ENCODE measurements at regions not wholly inside any gene's neighbourhood (a gene's known extent, or its start where the extent isn't known, plus 50 kb on each side); places are given as distances from the start of the nearest gene placed in this dataset.
A peak's percentile ranks its signal among the peaks of the same experiment; 100 is the strongest.
"Not testable (repeated sequence)": the region's sequence is repeated elsewhere in the genome, so short reads cannot be mapped to it uniquely, and the experiment has no call there.

- DNase-seq: no peak
Observed at GRCh38 chr6:156599978-156600590, 177.1 kb upstream of the ARID1B start.

GRCh38 chr6:156599366-156599765 lies 177.8 kb upstream of the ARID1B start:
- no peak for DNase-seq

GRCh38 chr6:156598855-156599180 lies 178.4 kb upstream of the ARID1B start:
- DNase-seq: no peak

GRCh38 chr6:156598071-156598854 lies 178.9 kb upstream of the ARID1B start:
- DNase-seq: no peak

- DNase-seq: no peak
Observed at GRCh38 chr6:156597095-156597494, 180.1 kb upstream of the ARID1B start.

- no peak for DNase-seq
Observed at GRCh38 chr6:156595476-156595875, 181.7 kb upstream of the ARID1B start.

GRCh38 chr6:156593893-156594292 lies 183.3 kb upstream of the ARID1B start:
- DNase-seq: no peak

- no peak for DNase-seq
Observed at GRCh38 chr6:156593127-156593526, 184.1 kb upstream of the ARID1B start.

- DNase-seq: no peak
Observed at GRCh38 chr6:156590482-156590881, 186.7 kb upstream of the ARID1B start.

GRCh38 chr6:156589281-156589680 lies 187.9 kb upstream of the ARID1B start:
- no peak for DNase-seq

GRCh38 chr6:156587751-156588301 lies 189.4 kb upstream of the ARID1B start:
- DNase-seq: no peak

- DNase-seq: no peak
Observed at GRCh38 chr6:156587071-156587470, 190.1 kb upstream of the ARID1B start.

- no peak for DNase-seq
Observed at GRCh38 chr6:156585859-156586258, 191.3 kb upstream of the ARID1B start.

GRCh38 chr6:156584121-156584520 lies 193.1 kb upstream of the ARID1B start:
- not testable (repeated sequence) for DNase-seq

- DNase-seq: no peak
Observed at GRCh38 chr6:156583083-156583482, 194.1 kb upstream of the ARID1B start.

GRCh38 chr6:156582509-156582992 lies 194.6 kb upstream of the ARID1B start:
- DNase-seq: no peak

- no peak for DNase-seq
Observed at GRCh38 chr6:156579564-156579963, 197.6 kb upstream of the ARID1B start.

GRCh38 chr6:156577749-156578148 lies 199.4 kb upstream of the ARID1B start:
- DNase-seq: no peak

GRCh38 chr6:156575361-156575760 lies 201.8 kb upstream of the ARID1B start:
- no peak for DNase-seq

- DNase-seq: no peak
Observed at GRCh38 chr6:156564807-156565149, 212.4 kb upstream of the ARID1B start.

GRCh38 chr6:156564127-156564806 lies 212.9 kb upstream of the ARID1B start:
- DNase-seq: peak; percentile 4

- no peak for DNase-seq
Observed at GRCh38 chr6:156563714-156564113, 213.5 kb upstream of the ARID1B start.

- no peak for DNase-seq
Observed at GRCh38 chr6:156562636-156563035, 214.5 kb upstream of the ARID1B start.

- DNase-seq: no peak
Observed at GRCh38 chr6:156562019-156562418, 215.2 kb upstream of the ARID1B start.
